T-helper 1 cell treated with Interleukin-12 subunit alpha and Interleukin-12 subunit beta and Interleukin-4 antibody, amounts not matched to agents 30 ng/mL and 1 ng/mL, for 36 hours (primary cell): ENCODE measurements at regions not wholly inside any gene's neighbourhood (a gene's known extent, or its start where the extent isn't known, plus 50 kb on each side); places are given as distances from the start of the nearest gene placed in this dataset.

Source experiments
- intact Hi-C: fragments of 100-400 bp; cut with micrococcal nuclease; formaldehyde crosslinking; loops from one replicate; pipeline ENCODE4 v1.15.1; 2024

GRCh38 chr18:5601188-5601624, 57.4 kb upstream of the EPB41L3 start:
- intact Hi-C loops = loop anchor here (2.0 to 10.0 kb wide), 3 partner anchors 290 to 1284 kb away; no protein-coding TSS in a partner anchor

- intact Hi-C loops = loop anchor here (2.0 to 10.0 kb wide), 3 partner anchors 290 to 1284 kb away; no protein-coding TSS in a partner anchor
Observed at GRCh38 chr18:5600378-5601071, 56.7 kb upstream of the EPB41L3 start.

- intact Hi-C loops = no loop called here
Observed at GRCh38 chr18:5596585-5596984, 52.8 kb upstream of the EPB41L3 start.
